SK-N-SH treated with all-trans-retinoic acid at 6 μM for 48 hours (cell line): ENCODE measurements at regions not wholly inside any gene's neighbourhood (a gene's known extent, or its start where the extent isn't known, plus 50 kb on each side); places are given as distances from the start of the nearest gene placed in this dataset.

Experiments used
- ARNTL ChIP-seq: fragments of 450-650 bp; formaldehyde crosslinking; IDR thresholded peaks from 2 replicates; pipeline ENCODE4 v1.5.0; 2020; ENCODE audit warnings: low read depth, mild to moderate bottlenecking, moderate library complexity, borderline replicate concordance
- CSDC2 ChIP-seq: fragments of 250-450 bp; sonication (Bioruptor Pico); IDR thresholded peaks from 2 replicates; pipeline ENCODE4 v1.5.0; 2020; ENCODE audit warnings: mild to moderate bottlenecking, moderate library complexity
- GLIS3 ChIP-seq: fragments of 250-450 bp; sonication (Bioruptor Pico); IDR thresholded peaks from 2 replicates; pipeline ENCODE4 v1.5.0; 2020; ENCODE audit warnings: mild to moderate bottlenecking, moderate library complexity
- ISL1 ChIP-seq: fragments of 250-450 bp; sonication (Bioruptor Pico); IDR thresholded peaks from 2 replicates; pipeline ENCODE4 v2.1.2; 2022; ENCODE audit warnings: mild to moderate bottlenecking, moderate library complexity
- PATZ1 ChIP-seq: fragments of 250-450 bp; sonication (Bioruptor Pico); IDR thresholded peaks from 2 replicates; pipeline ENCODE4 v1.8.0; 2020; ENCODE audit warnings: mild to moderate bottlenecking, moderate library complexity, borderline replicate concordance
- RARB ChIP-seq: fragments of 250-450 bp; sonication (Bioruptor Pico); IDR thresholded peaks from 2 replicates; pipeline ENCODE4 v1.8.0; 2021; ENCODE audit warnings: mild to moderate bottlenecking, moderate library complexity
- TCF4 ChIP-seq: fragments of 250-450 bp; sonication (Bioruptor Pico); IDR thresholded peaks from 2 replicates; pipeline ENCODE4 v1.8.0; 2021; ENCODE audit warnings: mild to moderate bottlenecking, moderate library complexity, borderline replicate concordance
- ZC3H10 ChIP-seq: fragments of 250-450 bp; sonication (Bioruptor Pico); IDR thresholded peaks from 2 replicates; pipeline ENCODE4 v1.5.1; 2021; ENCODE audit warnings: mild to moderate bottlenecking, moderate library complexity
- ZFP3 ChIP-seq: fragments of 250-450 bp; sonication (Bioruptor Pico); IDR thresholded peaks from 2 replicates; pipeline ENCODE4 v1.5.0; 2020; ENCODE audit warnings: mild to moderate bottlenecking, moderate library complexity
- ZFP30 ChIP-seq: fragments of 450-650 bp; formaldehyde crosslinking; IDR thresholded peaks from 2 replicates; pipeline ENCODE4 v1.5.0; 2022; ENCODE audit warnings: mild to moderate bottlenecking, moderate library complexity

- no peak for TF ChIP-seq CSDC2 (CRISPR knock-in tag)
- no peak for TF ChIP-seq ZFP3 (CRISPR knock-in tag)
- no peak for TF ChIP-seq GLIS3
- TF ChIP-seq RARB (CRISPR knock-in tag) = no peak
- TF ChIP-seq ZFP30 = no peak
- TF ChIP-seq PATZ1 (CRISPR knock-in tag) = no peak
- no peak for TF ChIP-seq ZC3H10 (CRISPR knock-in tag)
- TF ChIP-seq ISL1 = no peak
- TF ChIP-seq ARNTL (CRISPR knock-in tag) = no peak
- no peak for TF ChIP-seq TCF4 (CRISPR knock-in tag)
These were observed 372.3 kb downstream of the SV2B start for GRCh38 chr15:91472316-91472756.
